GM21717 (cell line): ENCODE measurements at regions not wholly inside any gene's neighbourhood (a gene's known extent, or its start where the extent isn't known, plus 50 kb on each side); places are given as distances from the start of the nearest gene placed in this dataset.
A peak's percentile ranks its signal among the peaks of the same experiment; 100 is the strongest.

Source experiments
- ATAC-seq: cut with Tn5 transposase; IDR thresholded peaks from one replicate; pipeline ENCODE4 v1.9.1; 2021; ENCODE audit warnings: mild to moderate bottlenecking, moderate library complexity; ENCODE audit not compliant: unreplicated experiment

GRCh38 chr2:75288760-75289159, 89.4 kb upstream of the TACR1 start:
- ATAC-seq = no peak

GRCh38 chr2:75287624-75288316, 88.5 kb upstream of the TACR1 start:
- peak; percentile 77 for ATAC-seq

GRCh38 chr2:75284345-75284744, 85.0 kb upstream of the TACR1 start:
- no peak for ATAC-seq

GRCh38 chr2:75278821-75279379, 79.6 kb upstream of the TACR1 start:
- no peak for ATAC-seq

GRCh38 chr2:75278314-75278713, 79.0 kb upstream of the TACR1 start:
- ATAC-seq = no peak

- ATAC-seq = no peak
Observed at GRCh38 chr2:75277111-75277510, 77.8 kb upstream of the TACR1 start.

GRCh38 chr2:75276093-75277029, 77.0 kb upstream of the TACR1 start:
- no peak for ATAC-seq

GRCh38 chr2:75274936-75275335, 75.6 kb upstream of the TACR1 start:
- ATAC-seq = no peak

- ATAC-seq = no peak
Observed at GRCh38 chr2:75268112-75268511, 68.8 kb upstream of the TACR1 start.

- ATAC-seq = no peak
Observed at GRCh38 chr2:75261923-75262322, 62.6 kb upstream of the TACR1 start.

GRCh38 chr2:75260946-75261345, 61.6 kb upstream of the TACR1 start:
- ATAC-seq = no peak

GRCh38 chr2:75258620-75259019, 59.3 kb upstream of the TACR1 start:
- no peak for ATAC-seq

GRCh38 chr2:75256485-75256884, 57.2 kb upstream of the TACR1 start:
- peak; percentile 61 for ATAC-seq

GRCh38 chr2:75253526-75253925, 54.2 kb upstream of the TACR1 start:
- no peak for ATAC-seq

GRCh38 chr2:75251896-75252295, 52.6 kb upstream of the TACR1 start:
- no peak for ATAC-seq
